ENCODE measurements at regions not wholly inside any gene's neighbourhood (a gene's known extent, or its start where the extent isn't known, plus 50 kb on each side); places are given as distances from the start of the nearest gene placed in this dataset.

- FAIRE-seq (no peak), DNase-seq (ENCODE audit: low spot score) (no peak)
Measured at GRCh38 chr14:29035134-29035533, 268.5 kb downstream of the FOXG1 start.

DNA sequence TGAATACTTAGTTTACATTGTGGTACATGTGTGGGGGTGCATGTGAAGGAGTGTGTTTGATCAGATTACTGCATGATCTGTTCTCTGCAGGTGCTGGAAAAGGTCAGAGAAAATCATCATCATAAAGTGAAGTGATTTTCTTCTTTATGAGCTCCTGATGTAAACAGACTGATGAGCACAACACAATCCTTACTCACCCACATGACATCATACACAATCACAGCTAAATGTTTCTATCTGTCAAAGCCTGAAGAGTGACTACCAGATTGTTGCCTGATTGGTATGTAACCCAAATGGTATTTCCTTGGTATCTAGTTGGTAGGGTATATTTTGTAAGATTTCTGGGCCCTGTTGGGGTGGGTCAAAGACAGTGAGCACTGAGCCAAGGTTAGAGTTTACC, 270.8 kb downstream of the FOXG1 start:
- DNase-seq (ENCODE audit: low spot score): no peak
- FAIRE-seq: no peak

DNA sequence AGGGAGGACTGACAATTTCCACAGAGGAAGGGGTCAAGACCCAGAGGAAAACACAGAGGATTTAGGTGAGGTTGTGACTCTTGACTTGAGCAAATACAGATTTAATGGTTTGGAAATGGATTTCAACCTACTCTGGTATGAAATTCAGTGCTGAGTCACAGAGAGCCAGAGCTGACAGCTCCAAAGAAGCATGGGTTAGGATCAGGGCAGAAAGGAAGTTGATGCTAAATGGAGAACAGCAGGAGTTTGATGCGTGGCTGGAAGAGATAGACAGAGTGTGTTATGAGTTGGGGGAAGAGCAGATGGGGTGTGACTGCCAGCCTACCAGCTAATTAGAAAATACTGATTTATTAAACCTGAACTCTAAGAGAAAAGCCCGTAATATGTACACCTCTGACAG, 272.6 kb downstream of the FOXG1 start:
- DNase-seq (ENCODE audit: low spot score): no peak
- FAIRE-seq: no peak

- FAIRE-seq (no peak), DNase-seq (ENCODE audit: low spot score) (no peak)
Measured at GRCh38 chr14:29042551-29042950, 276.0 kb downstream of the FOXG1 start.

GRCh38 chr14:29043737-29044136, 277.1 kb downstream of the FOXG1 start:
- FAIRE-seq: no peak
- no peak for DNase-seq (ENCODE audit: low spot score)

DNA sequence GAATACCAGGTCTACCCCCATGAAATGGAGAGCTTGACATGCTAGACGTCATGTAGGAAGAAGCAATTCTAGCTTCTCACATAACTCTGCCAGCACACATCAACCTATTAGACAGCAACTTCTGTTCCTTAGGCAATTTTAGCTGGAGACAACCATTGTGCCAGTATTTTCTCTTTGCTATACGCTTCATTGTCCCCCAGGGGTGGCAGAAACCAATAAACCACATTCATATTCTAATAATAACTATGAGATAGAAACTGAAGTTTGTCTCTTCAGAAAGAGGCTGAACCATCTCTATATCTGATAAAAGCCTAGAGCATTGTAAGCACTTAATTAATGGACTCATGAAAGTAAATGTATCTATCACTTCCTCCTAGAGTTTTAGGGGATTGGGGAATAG, 278.6 kb downstream of the FOXG1 start:
- no peak for FAIRE-seq
- DNase-seq (ENCODE audit: low spot score): no peak

DNA sequence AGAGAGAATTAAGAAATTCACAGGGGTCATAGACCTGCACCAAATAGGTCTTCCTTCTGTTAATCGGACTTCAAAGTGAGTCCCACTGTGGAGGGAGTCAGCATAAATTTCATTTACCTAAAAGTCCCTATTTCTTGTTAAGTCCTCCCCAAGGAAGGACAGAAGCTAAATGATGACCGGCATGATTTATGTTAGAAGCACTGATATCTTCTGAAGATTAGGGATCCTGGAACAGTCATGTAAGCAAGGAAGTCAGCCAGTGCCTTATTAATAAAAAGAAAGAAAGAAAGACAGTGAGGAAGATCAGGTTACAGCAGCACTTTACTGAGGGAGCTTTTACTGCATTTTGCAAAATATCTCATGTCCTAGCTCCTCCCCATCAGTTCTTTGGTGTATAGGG, 287.5 kb downstream of the FOXG1 start:
- DNase-seq (ENCODE audit: low spot score): no peak
- no peak for FAIRE-seq

GRCh38 chr14:29056041-29056566, 289.5 kb downstream of the FOXG1 start:
- no peak for FAIRE-seq
- no peak for DNase-seq (ENCODE audit: low spot score)

GRCh38 chr14:29061702-29062101, 295.1 kb downstream of the FOXG1 start:
- DNase-seq (ENCODE audit: low spot score) (no peak), FAIRE-seq (no peak)

GRCh38 chr14:29062466-29062865, 295.9 kb downstream of the FOXG1 start:
- DNase-seq (ENCODE audit: low spot score): no peak
- no peak for FAIRE-seq

GRCh38 chr14:29062976-29063375, 296.4 kb downstream of the FOXG1 start:
- FAIRE-seq (no peak), DNase-seq (ENCODE audit: low spot score) (no peak)

DNA sequence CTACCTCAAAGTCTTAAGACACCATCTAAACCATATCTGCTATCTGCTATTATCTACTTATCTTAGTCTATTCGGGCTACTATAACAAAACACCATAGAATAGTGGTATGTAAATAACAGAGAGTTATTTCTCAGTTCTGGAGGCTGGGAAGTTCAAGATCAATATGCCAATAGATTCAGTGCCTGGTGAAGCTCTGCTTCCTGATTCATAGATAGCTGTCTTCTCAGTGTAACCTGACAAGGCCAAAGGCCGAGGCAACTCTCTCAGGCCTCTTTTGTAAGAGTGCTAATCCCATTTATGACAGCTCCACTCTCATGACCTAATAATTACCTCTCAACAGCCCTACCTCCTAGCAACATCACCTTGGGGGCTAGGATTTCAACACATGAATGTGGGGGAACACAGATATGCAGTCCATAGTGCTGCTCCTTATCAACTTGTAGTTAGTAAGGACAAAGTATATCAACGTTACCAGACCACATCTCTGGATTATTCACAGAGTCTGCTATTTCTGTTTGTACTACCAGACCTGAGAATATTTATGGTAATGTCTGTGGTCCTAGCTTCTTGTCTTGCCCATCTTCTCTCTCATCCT, 297.8 kb downstream of the FOXG1 start:
- FAIRE-seq (no peak), DNase-seq (ENCODE audit: low spot score) (no peak)

DNA sequence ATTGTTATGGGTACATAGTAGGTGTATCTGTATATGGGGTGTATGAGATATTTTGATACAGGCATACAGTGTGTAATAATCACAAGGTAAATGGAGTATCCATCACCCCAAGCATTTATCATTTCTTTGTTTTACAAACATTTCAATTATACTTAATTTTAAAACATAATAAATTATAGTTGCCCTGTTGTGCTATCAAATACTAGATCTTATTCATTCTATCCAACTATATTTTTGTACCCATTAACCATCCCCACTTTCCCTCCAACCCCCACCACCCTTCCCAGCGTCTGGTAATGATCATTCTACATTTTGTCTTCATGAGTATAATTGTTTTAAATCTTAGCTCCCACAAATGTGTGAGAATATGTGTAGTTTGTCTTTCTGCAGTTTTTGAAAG, 302.6 kb downstream of the FOXG1 start:
- no peak for DNase-seq (ENCODE audit: low spot score)
- FAIRE-seq: no peak

GRCh38 chr14:29075761-29076160, 309.2 kb downstream of the FOXG1 start:
- DNase-seq (ENCODE audit: low spot score) (no peak), FAIRE-seq (no peak)

DNA sequence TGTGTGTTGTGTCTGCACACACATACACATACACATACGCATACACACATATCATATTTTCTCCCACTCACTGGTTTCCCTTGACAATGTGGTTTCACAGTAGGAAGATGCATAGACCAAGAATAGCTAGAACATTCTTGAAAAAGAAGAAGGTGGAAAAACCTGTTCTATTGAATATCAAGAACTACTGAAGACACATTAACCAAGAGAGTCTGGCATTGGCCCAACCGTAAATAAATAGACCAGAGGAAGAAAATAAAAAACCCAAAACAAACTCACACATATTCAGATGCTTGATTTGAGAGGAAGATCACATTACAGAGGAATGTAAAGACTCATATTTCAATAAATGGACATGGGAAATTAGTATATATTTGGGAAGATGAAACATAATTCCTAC, 311.3 kb downstream of the FOXG1 start:
- FAIRE-seq (no peak), DNase-seq (ENCODE audit: low spot score) (no peak)

DNA sequence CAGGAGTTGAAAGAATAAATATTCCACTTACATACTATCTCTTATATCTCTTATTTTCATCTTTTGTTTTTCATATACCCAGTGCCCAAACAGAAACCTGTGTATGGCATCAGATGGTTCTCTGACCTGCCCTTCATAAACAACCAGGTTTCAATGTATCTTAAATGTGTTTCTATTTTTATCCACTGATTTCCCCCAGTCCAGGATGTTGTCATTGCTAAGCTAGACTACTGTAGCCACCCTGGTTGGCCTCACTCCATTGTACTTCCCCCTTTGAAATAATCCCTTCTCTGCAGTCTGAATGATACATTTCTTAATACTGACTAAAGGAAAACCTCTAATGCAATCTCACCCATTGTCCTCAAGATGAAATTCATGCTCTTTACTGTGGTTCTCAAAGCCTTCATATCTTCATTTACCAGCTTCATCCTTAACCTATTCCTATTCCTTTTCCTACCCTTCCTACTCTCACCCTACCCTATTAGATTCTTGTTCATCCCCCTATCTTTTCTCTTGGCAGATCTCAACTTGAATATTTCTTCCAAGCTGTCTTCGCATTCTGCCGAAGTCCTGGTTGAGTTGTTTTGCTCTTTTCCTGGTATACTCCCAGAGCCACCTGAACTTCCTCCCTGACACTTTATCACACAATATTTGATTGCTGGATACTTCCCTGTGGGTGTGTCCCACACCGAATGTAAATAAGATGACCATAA, 312.4 kb downstream of the FOXG1 start:
- no peak for FAIRE-seq
- no peak for DNase-seq (ENCODE audit: low spot score)

DNA sequence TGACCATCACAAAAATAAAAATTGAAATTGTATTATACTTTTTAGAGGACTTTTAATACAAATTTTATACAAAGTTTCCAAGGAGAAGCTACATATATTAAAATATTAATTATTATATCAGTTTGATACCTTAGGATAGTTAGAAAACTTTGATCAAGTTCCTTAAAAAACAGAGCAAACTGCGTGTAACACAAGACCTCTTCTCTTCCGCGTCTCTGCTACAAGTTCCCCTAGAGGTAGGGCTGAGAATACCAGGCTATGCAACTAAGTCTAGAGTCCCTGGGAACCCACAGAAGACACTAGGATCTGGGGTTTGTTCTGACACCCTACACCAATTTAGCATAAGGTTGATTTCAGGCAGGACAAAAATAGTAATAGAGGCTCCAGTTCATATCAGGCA, 319.0 kb downstream of the FOXG1 start:
- DNase-seq (ENCODE audit: low spot score) (peak; percentile 9), FAIRE-seq (no peak)

DNA sequence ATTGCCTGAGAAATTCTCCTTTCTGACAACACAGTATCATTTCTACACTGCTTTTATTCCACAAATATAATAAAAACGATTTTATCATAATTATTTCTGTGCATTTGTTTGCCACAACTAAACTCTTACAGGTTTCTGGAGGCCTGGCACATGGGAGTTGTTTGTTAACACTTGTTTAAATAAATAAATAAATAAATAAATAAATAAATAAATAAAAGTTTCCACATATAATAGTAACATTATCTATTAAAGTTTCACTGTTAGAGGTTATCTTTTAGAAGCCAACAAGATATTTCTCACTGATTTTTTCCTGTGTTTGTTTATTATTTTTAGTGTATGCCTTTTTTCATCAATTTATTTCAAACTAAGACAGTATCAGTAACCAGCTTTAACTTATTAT, 323.3 kb downstream of the FOXG1 start:
- DNase-seq (ENCODE audit: low spot score) (no peak), FAIRE-seq (no peak)

GRCh38 chr14:29092121-29092520, 325.5 kb downstream of the FOXG1 start:
- FAIRE-seq: no peak

DNA sequence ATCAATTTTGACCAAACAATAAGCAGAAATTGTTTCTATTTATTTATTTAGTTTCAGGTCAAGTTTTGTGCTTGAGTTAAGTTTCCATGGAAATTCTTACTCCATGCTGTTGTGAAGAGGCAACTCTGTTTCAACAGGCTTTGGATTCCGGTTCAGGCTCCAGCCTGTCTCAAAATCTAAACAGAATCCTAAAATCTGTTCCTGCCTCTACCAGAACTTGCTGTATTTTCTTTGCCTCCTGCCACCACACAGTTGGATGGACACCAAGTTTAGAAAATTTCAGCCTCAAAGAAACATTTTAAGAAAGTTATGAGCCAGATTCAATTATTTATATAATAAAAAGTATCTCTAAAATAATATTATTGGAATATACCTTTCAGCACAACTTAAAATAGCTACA, 330.9 kb downstream of the FOXG1 start:
- no peak for FAIRE-seq
- DNase-seq (ENCODE audit: low spot score): no peak

More at GRCh38 chr14:29092121-29092520, 325.5 kb downstream of the FOXG1 start:
- DNase-seq (ENCODE audit: low spot score): no peak

GRCh38 chr14:29098656-29099055, 332.1 kb downstream of the FOXG1 start:
- FAIRE-seq (no peak), DNase-seq (ENCODE audit: low spot score) (no peak)

GRCh38 chr14:29102266-29102665, 335.7 kb downstream of the FOXG1 start:
- FAIRE-seq (no peak), DNase-seq (ENCODE audit: low spot score) (no peak)

GRCh38 chr14:29102996-29103395, 336.4 kb downstream of the FOXG1 start:
- no peak for FAIRE-seq
- DNase-seq (ENCODE audit: low spot score): no peak

Measured in urothelium cell line (cell line).